ENCODE measurements at regions not wholly inside any gene's neighbourhood (a gene's known extent, or its start where the extent isn't known, plus 50 kb on each side); places are given as distances from the start of the nearest gene placed in this dataset.

DNA sequence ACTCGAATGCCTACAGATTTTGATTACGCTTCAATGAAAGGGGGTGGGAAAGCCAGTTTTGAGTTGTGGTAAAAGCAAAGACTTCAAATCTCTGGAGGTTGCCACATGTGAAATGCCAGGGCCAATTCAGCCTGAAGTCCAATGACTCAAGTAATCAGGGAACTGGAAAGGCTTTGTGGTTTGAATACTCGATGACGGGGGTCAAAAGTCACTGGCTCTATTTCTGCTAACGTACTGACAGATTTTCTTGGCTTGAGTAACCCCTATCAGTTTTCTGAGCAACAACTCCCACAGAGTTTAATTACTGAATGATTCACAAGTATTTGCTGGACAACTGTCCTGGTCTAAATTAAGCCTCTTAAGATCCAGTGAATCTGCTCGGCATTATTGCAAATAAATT, 152.2 kb downstream of the SIPA1L2 start:
- TF ChIP-seq, protein P1, sequence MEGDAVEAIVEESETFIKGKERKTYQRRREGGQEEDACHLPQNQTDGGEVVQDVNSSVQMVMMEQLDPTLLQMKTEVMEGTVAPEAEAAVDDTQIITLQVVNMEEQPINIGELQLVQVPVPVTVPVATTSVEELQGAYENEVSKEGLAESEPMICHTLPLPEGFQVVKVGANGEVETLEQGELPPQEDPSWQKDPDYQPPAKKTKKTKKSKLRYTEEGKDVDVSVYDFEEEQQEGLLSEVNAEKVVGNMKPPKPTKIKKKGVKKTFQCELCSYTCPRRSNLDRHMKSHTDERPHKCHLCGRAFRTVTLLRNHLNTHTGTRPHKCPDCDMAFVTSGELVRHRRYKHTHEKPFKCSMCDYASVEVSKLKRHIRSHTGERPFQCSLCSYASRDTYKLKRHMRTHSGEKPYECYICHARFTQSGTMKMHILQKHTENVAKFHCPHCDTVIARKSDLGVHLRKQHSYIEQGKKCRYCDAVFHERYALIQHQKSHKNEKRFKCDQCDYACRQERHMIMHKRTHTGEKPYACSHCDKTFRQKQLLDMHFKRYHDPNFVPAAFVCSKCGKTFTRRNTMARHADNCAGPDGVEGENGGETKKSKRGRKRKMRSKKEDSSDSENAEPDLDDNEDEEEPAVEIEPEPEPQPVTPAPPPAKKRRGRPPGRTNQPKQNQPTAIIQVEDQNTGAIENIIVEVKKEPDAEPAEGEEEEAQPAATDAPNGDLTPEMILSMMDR (IDR thresholded peaks at IDR 0.05; ENCODE audit: low read length), result no peak
- TF ChIP-seq EZH2phosphoT487 (IDR thresholded peaks at IDR 0.05; ENCODE audit: low read length), result no peak
- no peak for TF ChIP-seq EZH2 (optimal IDR thresholded peaks at IDR 0.05; ENCODE audit: low read depth, low read length)
